OCI-LY3 (cell line): ENCODE measurements at regions not wholly inside any gene's neighbourhood (a gene's known extent, or its start where the extent isn't known, plus 50 kb on each side); places are given as distances from the start of the nearest gene placed in this dataset.

Experiments
- H2AFZ ChIP-seq: fragments of 200-600, 300-600 bp; shearing (Covaris generic); 2 replicates; pipeline ENCODE4 v1.6.0; 2014; ENCODE audit warnings: antibody characterized with exemption, low read depth, low read length
- H3K27ac ChIP-seq: fragments of 200-600, 300-600 bp; sonication (generic); 2 replicates; pipeline ENCODE4 v1.5.1; 2014; ENCODE audit warnings: mild to moderate bottlenecking, low read length, moderate library complexity, mixed read lengths
- H3K27me3 ChIP-seq: fragments of 200-600, 300-600 bp; sonication (generic); 2 replicates; pipeline ENCODE4 v1.6.1; 2014; ENCODE audit warnings: low read depth, low read length, mixed read lengths
- H3K36me3 ChIP-seq: fragments of 200-600, 300-600 bp; sonication (generic); replicated peaks from 2 replicates; pipeline ENCODE3; 2014; ENCODE audit warnings: low read depth, low read length, mixed read lengths
- H3K4me1 ChIP-seq: fragments of 300-600, 200-600 bp; sonication (generic); 2 replicates; pipeline ENCODE4 v1.6.1; 2014; ENCODE audit warnings: low read length, mixed read lengths
- H3K4me2 ChIP-seq: fragments of 200-600, 300-600 bp; sonication (generic); 2 replicates; pipeline ENCODE4 v1.6.1; 2014; ENCODE audit warnings: low read length, mixed read lengths
- H3K4me3 ChIP-seq: fragments of 300-600, 200-600 bp; sonication (generic); 2 replicates; pipeline ENCODE4 v1.5.1; 2014; ENCODE audit warnings: antibody characterized with exemption, mild to moderate bottlenecking, low read length, moderate library complexity
- H3K79me2 ChIP-seq: fragments of 300-600, 200-600 bp; shearing (Covaris generic); 2 replicates; pipeline ENCODE4 v1.6.1; 2014; ENCODE audit warnings: mild to moderate bottlenecking, low read length, mixed read lengths
- H3K9ac ChIP-seq: fragments of 300-600, 200-600 bp; shearing (Covaris generic); 2 replicates; pipeline ENCODE4 v1.6.0; 2014; ENCODE audit warnings: mild to moderate bottlenecking, low read length, moderate library complexity
- H3K9me3 ChIP-seq: fragments of 200-600, 300-600 bp; shearing (Covaris generic); 2 replicates; pipeline ENCODE4 v1.6.1; 2014; ENCODE audit warnings: low read length, mixed read lengths; ENCODE audit not compliant: insufficient read depth
- H4K20me1 ChIP-seq: fragments of 200-600, 300-600 bp; sonication (generic); 2 replicates; pipeline ENCODE4 v1.6.1; 2016; ENCODE audit warnings: low read length, mixed read lengths; ENCODE audit not compliant: insufficient read depth
- EZH2phosphoT487 ChIP-seq: fragments of 200-600 bp; shearing (Covaris generic); IDR thresholded peaks from 2 replicates; pipeline ENCODE4 v1.6.1; 2018; ENCODE audit warnings: antibody characterized with exemption, mixed run types, low read depth
- TF ChIP-seq, protein P1 (sequence below): fragments of 200-600, 300-600 bp; sonication (generic); IDR thresholded peaks from 2 replicates; pipeline ENCODE4 v1.5.1; 2014; ENCODE audit warnings: antibody characterized with exemption, low read length, low read depth

GRCh38 chr3:124413393-124413792, 316.9 kb upstream of the UMPS start:
- Histone ChIP-seq H3K4me3 (no peak overlapping the region), H3K4me2 (no peak overlapping the region), H3K79me2 (no peaks in the 10 kb centered on the region), H3K36me3 (no peaks in the 10 kb centered on the region), H2AFZ (no peak overlapping the region), H4K20me1 (no peaks in the 10 kb centered on the region), H3K27me3 (peaks cover 27% of the 10 kb centered on the region), H3K27ac (no peak overlapping the region), H3K9ac (no peak overlapping the region), H3K4me1 (no peaks in the 10 kb centered on the region), H3K9me3 (no peaks in the 10 kb centered on the region)
- no peak for TF ChIP-seq EZH2phosphoT487
- TF ChIP-seq, protein P1, sequence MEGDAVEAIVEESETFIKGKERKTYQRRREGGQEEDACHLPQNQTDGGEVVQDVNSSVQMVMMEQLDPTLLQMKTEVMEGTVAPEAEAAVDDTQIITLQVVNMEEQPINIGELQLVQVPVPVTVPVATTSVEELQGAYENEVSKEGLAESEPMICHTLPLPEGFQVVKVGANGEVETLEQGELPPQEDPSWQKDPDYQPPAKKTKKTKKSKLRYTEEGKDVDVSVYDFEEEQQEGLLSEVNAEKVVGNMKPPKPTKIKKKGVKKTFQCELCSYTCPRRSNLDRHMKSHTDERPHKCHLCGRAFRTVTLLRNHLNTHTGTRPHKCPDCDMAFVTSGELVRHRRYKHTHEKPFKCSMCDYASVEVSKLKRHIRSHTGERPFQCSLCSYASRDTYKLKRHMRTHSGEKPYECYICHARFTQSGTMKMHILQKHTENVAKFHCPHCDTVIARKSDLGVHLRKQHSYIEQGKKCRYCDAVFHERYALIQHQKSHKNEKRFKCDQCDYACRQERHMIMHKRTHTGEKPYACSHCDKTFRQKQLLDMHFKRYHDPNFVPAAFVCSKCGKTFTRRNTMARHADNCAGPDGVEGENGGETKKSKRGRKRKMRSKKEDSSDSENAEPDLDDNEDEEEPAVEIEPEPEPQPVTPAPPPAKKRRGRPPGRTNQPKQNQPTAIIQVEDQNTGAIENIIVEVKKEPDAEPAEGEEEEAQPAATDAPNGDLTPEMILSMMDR: no peak

DNA sequence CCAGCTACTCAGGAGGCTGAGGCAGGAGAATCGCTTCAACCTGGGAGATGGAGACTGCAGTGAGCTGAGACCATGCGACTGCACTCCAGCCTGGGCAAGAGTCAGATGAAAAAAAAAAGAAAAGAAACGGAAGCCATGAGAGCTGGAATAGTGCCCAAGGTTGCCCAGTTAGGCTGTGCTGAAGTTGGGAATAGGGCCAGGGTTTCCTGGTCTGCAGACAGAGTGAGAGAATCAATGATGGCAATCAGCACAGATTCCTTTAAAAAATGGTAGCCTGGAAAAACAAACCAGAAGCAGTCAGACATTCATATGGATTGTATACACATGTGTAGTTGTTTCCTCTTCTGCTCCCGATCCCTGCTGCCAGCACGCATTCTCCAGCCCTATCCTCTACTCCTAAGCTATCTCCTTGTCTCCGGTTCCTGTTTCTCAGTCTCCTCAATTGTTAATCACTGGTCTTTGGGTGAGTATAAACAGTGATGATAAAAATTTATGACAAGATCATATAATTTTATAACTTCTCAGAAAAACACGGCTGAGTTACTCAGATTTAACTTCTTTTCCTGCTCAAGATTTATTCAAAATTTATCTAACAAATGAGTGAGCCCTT, 316.2 kb upstream of the UMPS start:
- H3K36me3 ChIP-seq: no peaks in the 10 kb centered on the region

GRCh38 chr3:124415446-124415960, 314.7 kb upstream of the UMPS start:
- Histone ChIP-seq H3K79me2 (no peaks in the 10 kb centered on the region), H3K27ac (no peak overlapping the region), H3K36me3 (no peaks in the 10 kb centered on the region), H3K27me3 (peaks cover 22% of the 10 kb centered on the region), H3K9me3 (no peaks in the 10 kb centered on the region), H3K9ac (no peak overlapping the region), H3K4me3 (no peak overlapping the region), H3K4me1 (no peaks in the 10 kb centered on the region), H2AFZ (no peak overlapping the region), H3K4me2 (no peak overlapping the region), H4K20me1 (no peaks in the 10 kb centered on the region)
- TF ChIP-seq, protein P1: no peak
- TF ChIP-seq EZH2phosphoT487: no peak

More for the DNA sequence above, 316.2 kb upstream of the UMPS start:
- Histone ChIP-seq H3K9ac (no peak overlapping the region), H3K4me1 (no peaks in the 10 kb centered on the region), H4K20me1 (no peaks in the 10 kb centered on the region), H3K4me3 (no peak overlapping the region), H3K79me2 (no peaks in the 10 kb centered on the region), H3K9me3 (no peaks in the 10 kb centered on the region), H2AFZ (no peak overlapping the region), H3K4me2 (no peak overlapping the region), H3K27me3 (peaks cover 26% of the 10 kb centered on the region), H3K27ac (no peak overlapping the region)
- TF ChIP-seq, protein P1: no peak
- TF ChIP-seq EZH2phosphoT487: no peak

DNA sequence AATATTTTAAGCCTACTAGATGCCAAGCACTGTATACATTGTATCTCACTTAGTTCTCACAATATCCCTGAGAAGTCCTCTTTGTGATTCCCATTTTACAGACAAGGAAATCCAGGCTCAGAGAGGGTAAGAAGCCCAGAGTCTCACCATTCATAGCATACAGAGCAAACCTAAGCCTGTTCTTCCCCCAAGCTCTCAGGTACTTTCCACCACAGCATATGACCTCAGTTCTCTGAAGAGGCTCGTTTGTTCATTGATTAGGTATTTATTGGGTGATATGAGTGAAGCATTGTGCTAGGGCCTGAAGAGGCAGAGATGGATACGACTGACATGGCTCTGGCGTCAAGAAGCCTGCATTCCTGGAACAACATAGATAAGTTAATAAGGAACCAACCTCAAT, 310.9 kb upstream of the UMPS start:
- Histone ChIP-seq H2AFZ (no peak overlapping the region), H3K27me3 (peaks cover 14% of the 10 kb centered on the region), H4K20me1 (no peaks in the 10 kb centered on the region), H3K4me2 (no peak overlapping the region), H3K9ac (no peak overlapping the region), H3K27ac (no peak overlapping the region), H3K4me3 (no peak overlapping the region), H3K9me3 (no peaks in the 10 kb centered on the region), H3K79me2 (no peaks in the 10 kb centered on the region), H3K4me1 (no peaks in the 10 kb centered on the region), H3K36me3 (no peaks in the 10 kb centered on the region)
- no peak for TF ChIP-seq EZH2phosphoT487
- TF ChIP-seq, protein P1: no peak
